ENCODE measurements at regions not wholly inside any gene's neighbourhood (a gene's known extent, or its start where the extent isn't known, plus 50 kb on each side); places are given as distances from the start of the nearest gene placed in this dataset.

DNA sequence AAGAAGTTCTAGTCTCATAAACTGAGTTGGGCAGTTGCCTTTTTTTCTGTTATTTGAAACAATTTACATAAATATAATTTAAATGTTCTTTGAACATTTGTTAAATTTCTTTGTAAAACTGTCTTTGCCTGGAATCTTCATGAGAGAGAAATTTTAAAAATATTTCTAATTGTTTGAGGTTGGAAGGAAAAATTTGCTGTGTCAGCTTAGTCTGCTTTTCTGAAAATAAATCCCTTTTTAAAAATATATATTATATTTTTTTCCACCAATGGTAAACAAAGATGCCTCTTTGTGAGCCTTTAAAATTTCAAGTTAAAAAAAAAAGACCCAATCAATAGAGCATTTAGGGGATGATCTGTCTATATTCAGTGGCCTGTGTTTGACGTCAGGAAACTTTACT lies 542.7 kb downstream of the KIF4B start (continued):
- TF ChIP-seq, protein P1, sequence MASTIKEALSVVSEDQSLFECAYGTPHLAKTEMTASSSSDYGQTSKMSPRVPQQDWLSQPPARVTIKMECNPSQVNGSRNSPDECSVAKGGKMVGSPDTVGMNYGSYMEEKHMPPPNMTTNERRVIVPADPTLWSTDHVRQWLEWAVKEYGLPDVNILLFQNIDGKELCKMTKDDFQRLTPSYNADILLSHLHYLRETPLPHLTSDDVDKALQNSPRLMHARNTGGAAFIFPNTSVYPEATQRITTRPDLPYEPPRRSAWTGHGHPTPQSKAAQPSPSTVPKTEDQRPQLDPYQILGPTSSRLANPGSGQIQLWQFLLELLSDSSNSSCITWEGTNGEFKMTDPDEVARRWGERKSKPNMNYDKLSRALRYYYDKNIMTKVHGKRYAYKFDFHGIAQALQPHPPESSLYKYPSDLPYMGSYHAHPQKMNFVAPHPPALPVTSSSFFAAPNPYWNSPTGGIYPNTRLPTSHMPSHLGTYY (CRISPR knock-in tag; IDR thresholded peaks at IDR 0.05), result no peak
- TF ChIP-seq KAT7 (CRISPR knock-in tag; IDR thresholded peaks at IDR 0.05; ENCODE audit: borderline replicate concordance) (no peak), RELA (CRISPR knock-in tag; IDR thresholded peaks at IDR 0.05; ENCODE audit: borderline replicate concordance) (no peak), ELF4 (CRISPR knock-in tag; IDR thresholded peaks at IDR 0.05; ENCODE audit: low read depth) (no peak), CREM (CRISPR knock-in tag; IDR thresholded peaks at IDR 0.05) (no peak)
- TF ChIP-seq, protein P2, sequence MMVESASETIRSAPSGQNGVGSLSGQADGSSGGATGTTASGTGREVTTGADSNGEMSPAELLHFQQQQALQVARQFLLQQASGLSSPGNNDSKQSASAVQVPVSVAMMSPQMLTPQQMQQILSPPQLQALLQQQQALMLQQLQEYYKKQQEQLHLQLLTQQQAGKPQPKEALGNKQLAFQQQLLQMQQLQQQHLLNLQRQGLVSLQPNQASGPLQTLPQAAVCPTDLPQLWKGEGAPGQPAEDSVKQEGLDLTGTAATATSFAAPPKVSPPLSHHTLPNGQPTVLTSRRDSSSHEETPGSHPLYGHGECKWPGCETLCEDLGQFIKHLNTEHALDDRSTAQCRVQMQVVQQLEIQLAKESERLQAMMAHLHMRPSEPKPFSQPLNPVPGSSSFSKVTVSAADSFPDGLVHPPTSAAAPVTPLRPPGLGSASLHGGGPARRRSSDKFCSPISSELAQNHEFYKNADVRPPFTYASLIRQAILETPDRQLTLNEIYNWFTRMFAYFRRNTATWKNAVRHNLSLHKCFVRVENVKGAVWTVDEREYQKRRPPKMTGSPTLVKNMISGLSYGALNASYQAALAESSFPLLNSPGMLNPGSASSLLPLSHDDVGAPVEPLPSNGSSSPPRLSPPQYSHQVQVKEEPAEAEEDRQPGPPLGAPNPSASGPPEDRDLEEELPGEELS (CRISPR knock-in tag; IDR thresholded peaks at IDR 0.05), result no peak
- TF ChIP-seq, protein P3, sequence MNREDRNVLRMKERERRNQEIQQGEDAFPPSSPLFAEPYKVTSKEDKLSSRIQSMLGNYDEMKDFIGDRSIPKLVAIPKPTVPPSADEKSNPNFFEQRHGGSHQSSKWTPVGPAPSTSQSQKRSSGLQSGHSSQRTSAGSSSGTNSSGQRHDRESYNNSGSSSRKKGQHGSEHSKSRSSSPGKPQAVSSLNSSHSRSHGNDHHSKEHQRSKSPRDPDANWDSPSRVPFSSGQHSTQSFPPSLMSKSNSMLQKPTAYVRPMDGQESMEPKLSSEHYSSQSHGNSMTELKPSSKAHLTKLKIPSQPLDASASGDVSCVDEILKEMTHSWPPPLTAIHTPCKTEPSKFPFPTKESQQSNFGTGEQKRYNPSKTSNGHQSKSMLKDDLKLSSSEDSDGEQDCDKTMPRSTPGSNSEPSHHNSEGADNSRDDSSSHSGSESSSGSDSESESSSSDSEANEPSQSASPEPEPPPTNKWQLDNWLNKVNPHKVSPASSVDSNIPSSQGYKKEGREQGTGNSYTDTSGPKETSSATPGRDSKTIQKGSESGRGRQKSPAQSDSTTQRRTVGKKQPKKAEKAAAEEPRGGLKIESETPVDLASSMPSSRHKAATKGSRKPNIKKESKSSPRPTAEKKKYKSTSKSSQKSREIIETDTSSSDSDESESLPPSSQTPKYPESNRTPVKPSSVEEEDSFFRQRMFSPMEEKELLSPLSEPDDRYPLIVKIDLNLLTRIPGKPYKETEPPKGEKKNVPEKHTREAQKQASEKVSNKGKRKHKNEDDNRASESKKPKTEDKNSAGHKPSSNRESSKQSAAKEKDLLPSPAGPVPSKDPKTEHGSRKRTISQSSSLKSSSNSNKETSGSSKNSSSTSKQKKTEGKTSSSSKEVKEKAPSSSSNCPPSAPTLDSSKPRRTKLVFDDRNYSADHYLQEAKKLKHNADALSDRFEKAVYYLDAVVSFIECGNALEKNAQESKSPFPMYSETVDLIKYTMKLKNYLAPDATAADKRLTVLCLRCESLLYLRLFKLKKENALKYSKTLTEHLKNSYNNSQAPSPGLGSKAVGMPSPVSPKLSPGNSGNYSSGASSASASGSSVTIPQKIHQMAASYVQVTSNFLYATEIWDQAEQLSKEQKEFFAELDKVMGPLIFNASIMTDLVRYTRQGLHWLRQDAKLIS (CRISPR knock-in tag; IDR thresholded peaks at IDR 0.05; ENCODE audit: borderline replicate concordance), result no peak

DNA sequence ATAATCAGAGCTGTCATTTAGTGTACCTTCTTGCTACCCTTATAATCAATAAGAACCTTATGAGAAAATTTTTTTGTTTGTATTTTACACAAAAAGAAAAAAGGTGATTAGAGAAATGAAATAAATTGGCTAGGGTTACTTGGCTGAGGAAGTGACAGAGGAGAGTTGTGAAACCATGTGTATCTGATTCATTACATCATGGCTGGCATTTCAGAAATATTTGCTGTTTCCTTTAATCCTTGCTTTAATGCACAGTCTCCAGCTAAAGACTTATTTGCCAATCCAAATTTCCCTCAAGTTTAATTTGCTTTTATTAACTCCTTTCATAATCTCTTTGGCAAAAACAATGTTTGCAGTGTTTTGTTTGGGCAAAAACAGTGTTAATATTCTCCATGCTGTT lies 543.1 kb downstream of the KIF4B start:
- ChIA-PET CTCF (no interaction called here), POLR2A (no interaction called here)
- Mint-ChIP-seq H3K27me3 (ENCODE audit: low read depth) (no peaks in the 10 kb centered on the region), H3K36me3 (no peaks in the 10 kb centered on the region), H3K27ac (no peak overlapping the region), H3K4me1 (peaks cover 4% of the 10 kb centered on the region; the same call in 1 of the 2 replicates), H3K4me3 (no peak overlapping the region), H3K9me3 (no peaks in the 10 kb centered on the region; the same call in 1 of the 2 replicates)
- TF ChIP-seq OVOL2 (CRISPR knock-in tag; IDR thresholded peaks at IDR 0.05; ENCODE audit: borderline replicate concordance) (no peak), FOXJ3 (CRISPR knock-in tag; IDR thresholded peaks at IDR 0.05; ENCODE audit: borderline replicate concordance) (no peak), CREM (CRISPR knock-in tag; IDR thresholded peaks at IDR 0.05) (no peak), JAZF1 (CRISPR knock-in tag; IDR thresholded peaks at IDR 0.05) (no peak), KAT7 (CRISPR knock-in tag; IDR thresholded peaks at IDR 0.05; ENCODE audit: borderline replicate concordance) (no peak), ATF1 (CRISPR knock-in tag; IDR thresholded peaks at IDR 0.05) (no peak), IRF2 (CRISPR knock-in tag; IDR thresholded peaks at IDR 0.05; ENCODE audit: borderline replicate concordance, low read depth) (no peak), SP1 (CRISPR knock-in tag; conservative IDR thresholded peaks at IDR 0.05) (no peak)
- TF ChIP-seq, protein P4, sequence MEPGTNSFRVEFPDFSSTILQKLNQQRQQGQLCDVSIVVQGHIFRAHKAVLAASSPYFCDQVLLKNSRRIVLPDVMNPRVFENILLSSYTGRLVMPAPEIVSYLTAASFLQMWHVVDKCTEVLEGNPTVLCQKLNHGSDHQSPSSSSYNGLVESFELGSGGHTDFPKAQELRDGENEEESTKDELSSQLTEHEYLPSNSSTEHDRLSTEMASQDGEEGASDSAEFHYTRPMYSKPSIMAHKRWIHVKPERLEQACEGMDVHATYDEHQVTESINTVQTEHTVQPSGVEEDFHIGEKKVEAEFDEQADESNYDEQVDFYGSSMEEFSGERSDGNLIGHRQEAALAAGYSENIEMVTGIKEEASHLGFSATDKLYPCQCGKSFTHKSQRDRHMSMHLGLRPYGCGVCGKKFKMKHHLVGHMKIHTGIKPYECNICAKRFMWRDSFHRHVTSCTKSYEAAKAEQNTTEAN (CRISPR knock-in tag; IDR thresholded peaks at IDR 0.05), result no peak
- TF ChIP-seq, protein P5, sequence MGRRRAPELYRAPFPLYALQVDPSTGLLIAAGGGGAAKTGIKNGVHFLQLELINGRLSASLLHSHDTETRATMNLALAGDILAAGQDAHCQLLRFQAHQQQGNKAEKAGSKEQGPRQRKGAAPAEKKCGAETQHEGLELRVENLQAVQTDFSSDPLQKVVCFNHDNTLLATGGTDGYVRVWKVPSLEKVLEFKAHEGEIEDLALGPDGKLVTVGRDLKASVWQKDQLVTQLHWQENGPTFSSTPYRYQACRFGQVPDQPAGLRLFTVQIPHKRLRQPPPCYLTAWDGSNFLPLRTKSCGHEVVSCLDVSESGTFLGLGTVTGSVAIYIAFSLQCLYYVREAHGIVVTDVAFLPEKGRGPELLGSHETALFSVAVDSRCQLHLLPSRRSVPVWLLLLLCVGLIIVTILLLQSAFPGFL (CRISPR knock-in tag; IDR thresholded peaks at IDR 0.05; ENCODE audit: borderline replicate concordance), result no peak
- ATAC-seq, result no peak
- no peak for DNase-seq (ENCODE audit: low spot score)
